Trophoblast cell (in vitro differentiated cells and primary cell): ENCODE measurements at regions not wholly inside any gene's neighbourhood (a gene's known extent, or its start where the extent isn't known, plus 50 kb on each side); places are given as distances from the start of the nearest gene placed in this dataset.

Source experiments
- DNase-seq, 2 donors: peaks; one replicate each; pipeline ENCODE4 v3.0.0-alpha.2; 2016
- H2AFZ ChIP-seq: 2 replicates; pipeline ENCODE4 v1.6.1; 2013; ENCODE audit warnings: low read length, moderate library complexity, mild to moderate bottlenecking; ENCODE audit not compliant: insufficient read depth, poor library complexity
- H2AK5ac ChIP-seq: 2 replicates; pipeline ENCODE4 v1.6.1; 2013; ENCODE audit warnings: mild to moderate bottlenecking, low read length
- H2BK120ac ChIP-seq: 2 replicates; pipeline ENCODE4 v1.6.1; 2013; ENCODE audit warnings: low read length, mild to moderate bottlenecking, moderate library complexity; ENCODE audit not compliant: insufficient read depth, poor library complexity
- H2BK12ac ChIP-seq: 2 replicates; pipeline ENCODE4 v1.6.1; 2013; ENCODE audit warnings: mild to moderate bottlenecking, low read length, moderate library complexity
- H2BK5ac ChIP-seq: 2 replicates; pipeline ENCODE4 v1.6.1; 2013; ENCODE audit warnings: low read length, low read depth, moderate library complexity, mild to moderate bottlenecking; ENCODE audit not compliant: poor library complexity
- H3K14ac ChIP-seq: 2 replicates; pipeline ENCODE4 v1.6.1; 2013; ENCODE audit warnings: mild to moderate bottlenecking, low read length
- H3K18ac ChIP-seq: 2 replicates; pipeline ENCODE4 v1.6.1; 2013; ENCODE audit warnings: mild to moderate bottlenecking, low read length
- H3K23ac ChIP-seq: 2 replicates; pipeline ENCODE4 v1.6.1; 2013; ENCODE audit warnings: low read length
- H3K27ac ChIP-seq: 2 replicates; pipeline ENCODE4 v1.5.1; 2013; ENCODE audit warnings: low read depth, mild to moderate bottlenecking, inconsistent platforms, low read length, moderate library complexity
- H3K27me3 ChIP-seq: 2 replicates; pipeline ENCODE4 v1.6.1; 2013; ENCODE audit warnings: inconsistent platforms, mild to moderate bottlenecking, low read length, moderate library complexity; ENCODE audit not compliant: insufficient read depth
- H3K36me3 ChIP-seq, 2 experiments: 1 replicate in 1 of 2; 2 replicates in 1 of 2; pipeline ENCODE4 v1.6.1; 2013; ENCODE audit warnings: low read length in 2 of 2, mild to moderate bottlenecking in 2 of 2, moderate library complexity in 1 of 2; ENCODE audit not compliant: insufficient read depth in 2 of 2, control insufficient read depth in 1 of 2
- H3K4ac ChIP-seq: 2 replicates; pipeline ENCODE4 v1.6.1; 2013; ENCODE audit warnings: low read depth, mild to moderate bottlenecking, low read length, moderate library complexity
- H3K4me1 ChIP-seq, 2 experiments: 1 replicate in 1 of 2; 2 replicates in 1 of 2; pipeline ENCODE4 v1.6.1; 2013; ENCODE audit warnings: low read length in 2 of 2, mild to moderate bottlenecking in 2 of 2, moderate library complexity in 1 of 2; ENCODE audit not compliant: insufficient read depth in 2 of 2, control insufficient read depth in 1 of 2
- H3K4me2 ChIP-seq: 2 replicates; pipeline ENCODE4 v1.6.1; 2013; ENCODE audit warnings: inconsistent platforms, mild to moderate bottlenecking, low read length, moderate library complexity
- H3K4me3 ChIP-seq: 2 replicates; pipeline ENCODE4 v1.5.1; 2013; ENCODE audit warnings: mild to moderate bottlenecking, low read depth, low read length, inconsistent platforms
- H3K79me1 ChIP-seq: one replicate; pipeline ENCODE4 v1.6.1; 2013; ENCODE audit warnings: low read length
- H3K79me2 ChIP-seq: 2 replicates; pipeline ENCODE4 v1.6.1; 2013; ENCODE audit warnings: low read length, mild to moderate bottlenecking; ENCODE audit not compliant: control insufficient read depth, insufficient read depth, poor library complexity
- H3K9ac ChIP-seq: 2 replicates; pipeline ENCODE4 v1.6.1; 2013; ENCODE audit warnings: mild to moderate bottlenecking, low read length
- H3K9me3 ChIP-seq: 2 replicates; pipeline ENCODE4 v1.6.1; 2013; ENCODE audit warnings: low read depth, mild to moderate bottlenecking, control low read depth, inconsistent platforms, low read length; ENCODE audit not compliant: insufficient read depth
- H4K12ac ChIP-seq: 2 replicates; pipeline ENCODE4 v1.6.1; 2013; ENCODE audit warnings: low read depth, mild to moderate bottlenecking, low read length, moderate library complexity
- H4K8ac ChIP-seq: 2 replicates; pipeline ENCODE4 v1.6.1; 2013; ENCODE audit warnings: low read depth, mild to moderate bottlenecking, low read length, moderate library complexity
- H4K91ac ChIP-seq: one replicate; pipeline ENCODE4 v1.6.1; 2013; ENCODE audit warnings: low read depth, mild to moderate bottlenecking, low read length, moderate library complexity
- WGBS: extraction: QIAGEN DNeasy Blood & Tissue Kit; methylation state at CpG from one replicate; pipeline ENCODE4 v1.1.7; 2013; ENCODE audit warnings: missing lambda C conversion rate; ENCODE audit not compliant: insufficient read length, insufficient coverage; ENCODE audit errors: extremely low coverage; 5-methylcytosine and 5-hydroxymethylcytosine counted together

- no peak overlapping the region for H4K12ac ChIP-seq
- no peak overlapping the region for H3K18ac ChIP-seq
- no peak overlapping the region for H2BK120ac ChIP-seq
- DNase-seq, result no peak
- no peaks in the 10 kb centered on the region for H3K79me2 ChIP-seq
- no peak overlapping the region for H2AK5ac ChIP-seq
- no peak overlapping the region for H2BK12ac ChIP-seq
- H3K4ac ChIP-seq, result no peak overlapping the region
- no peaks in the 10 kb centered on the region for H3K36me3 ChIP-seq
- no peak overlapping the region for H3K27ac ChIP-seq
- H3K9me3 ChIP-seq, result no peaks in the 10 kb centered on the region
- no peaks in the 10 kb centered on the region for H3K27me3 ChIP-seq
- no peak overlapping the region for H3K4me2 ChIP-seq
- H3K23ac ChIP-seq, result no peak overlapping the region
- WGBS, result no CpG with 5 or more reads among the region's 5 CpGs
- H3K79me1 ChIP-seq, result no peaks in the 10 kb centered on the region
- no peak overlapping the region for H4K8ac ChIP-seq
- H2BK5ac ChIP-seq, result no peak overlapping the region
- no peak overlapping the region for H3K9ac ChIP-seq
- H2AFZ ChIP-seq, result no peak overlapping the region
- H4K91ac ChIP-seq, result no peak overlapping the region
- no peak overlapping the region for H3K14ac ChIP-seq
- H3K4me3 ChIP-seq, result no peak overlapping the region
- no peaks in the 10 kb centered on the region for H3K4me1 ChIP-seq
Measured at GRCh38 chr3:191529992-191530391, 69.0 kb downstream of the PYDC2 start.

DNA sequence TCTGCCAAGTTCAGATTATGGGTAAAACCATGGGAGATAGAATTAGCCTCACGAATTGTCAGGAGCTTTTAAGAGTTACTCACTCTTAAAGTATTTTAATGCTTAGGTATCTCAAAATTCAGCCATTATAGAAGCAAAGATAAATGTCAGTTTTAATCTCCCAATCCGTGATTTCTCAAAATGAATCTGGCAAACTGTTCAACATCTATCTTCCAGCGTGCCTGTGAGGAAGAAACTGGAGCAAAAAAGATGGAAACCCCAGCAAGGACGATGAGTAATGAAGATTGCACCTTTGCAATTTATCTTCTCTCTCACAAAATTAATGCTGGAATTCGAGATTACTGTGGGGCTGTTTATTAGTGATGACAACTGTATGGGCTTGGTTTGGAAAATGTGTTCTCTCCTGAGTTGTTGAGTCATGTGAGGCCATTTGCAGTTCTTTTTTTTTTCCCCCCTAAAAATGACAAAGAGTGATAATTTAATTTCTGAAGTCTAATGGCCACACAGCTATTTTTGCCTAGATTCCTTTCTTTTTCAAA, 70.5 kb downstream of the PYDC2 start:
- no peaks in the 10 kb centered on the region for H3K79me1 ChIP-seq
- no peaks in the 10 kb centered on the region for H3K9me3 ChIP-seq
- H3K14ac ChIP-seq, result no peak overlapping the region
- no peak overlapping the region for H2AFZ ChIP-seq
- H3K4ac ChIP-seq, result no peak overlapping the region
- no peaks in the 10 kb centered on the region for H3K27me3 ChIP-seq
- no peak overlapping the region for H3K4me2 ChIP-seq
- DNase-seq, result no peak
- H3K27ac ChIP-seq, result no peak overlapping the region
- H2AK5ac ChIP-seq, result no peak overlapping the region
- H2BK5ac ChIP-seq, result no peak overlapping the region
- no peaks in the 10 kb centered on the region for H3K79me2 ChIP-seq
- no peak overlapping the region for H2BK120ac ChIP-seq
- no peak overlapping the region for H4K8ac ChIP-seq
- no peak overlapping the region for H4K91ac ChIP-seq
- H3K4me1 ChIP-seq, result no peaks in the 10 kb centered on the region
- no peaks in the 10 kb centered on the region for H3K36me3 ChIP-seq
- no CpG with 5 or more reads among the region's 5 CpGs for WGBS
- H4K12ac ChIP-seq, result no peak overlapping the region
- no peak overlapping the region for H3K9ac ChIP-seq
- no peak overlapping the region for H3K4me3 ChIP-seq
- no peak overlapping the region for H3K23ac ChIP-seq
- H3K18ac ChIP-seq, result no peak overlapping the region
- no peak overlapping the region for H2BK12ac ChIP-seq

DNA sequence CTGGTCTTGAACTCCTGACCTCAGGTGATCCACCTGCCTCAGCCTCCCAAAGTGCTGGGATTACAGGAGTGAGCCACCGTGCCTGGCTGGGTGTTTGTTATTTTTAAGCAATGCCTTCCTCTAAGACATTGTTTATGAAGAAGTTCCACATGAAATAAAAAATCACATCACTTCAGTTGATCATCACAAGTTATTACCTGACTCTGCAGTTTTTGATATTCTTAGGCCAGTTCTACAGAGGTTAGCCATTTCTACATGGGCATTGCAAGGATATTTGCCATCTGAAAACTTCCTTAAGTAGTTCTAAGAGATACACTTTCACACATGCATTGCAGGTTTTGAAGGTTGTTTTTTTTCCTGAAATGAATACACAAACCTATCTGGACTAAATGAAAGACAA, 82.1 kb downstream of the PYDC2 start:
- H3K4me1 ChIP-seq, result no peaks in the 10 kb centered on the region
- no peak overlapping the region for H3K14ac ChIP-seq
- no peak overlapping the region for H4K8ac ChIP-seq
- H3K4me3 ChIP-seq, result no peak overlapping the region
- H3K9me3 ChIP-seq, result no peaks in the 10 kb centered on the region
- H3K27ac ChIP-seq, result no peak overlapping the region
- H2BK120ac ChIP-seq, result no peak overlapping the region
- no peaks in the 10 kb centered on the region for H3K27me3 ChIP-seq
- no peak overlapping the region for H3K4me2 ChIP-seq
- no peak overlapping the region for H4K91ac ChIP-seq
- no peak for DNase-seq
- H3K18ac ChIP-seq, result no peak overlapping the region
- no peak overlapping the region for H2AFZ ChIP-seq
- H3K9ac ChIP-seq, result no peak overlapping the region
- H4K12ac ChIP-seq, result no peak overlapping the region
- H3K23ac ChIP-seq, result no peak overlapping the region
- no peak overlapping the region for H2BK12ac ChIP-seq
- no peak overlapping the region for H2AK5ac ChIP-seq
- H3K79me2 ChIP-seq, result no peaks in the 10 kb centered on the region
- H2BK5ac ChIP-seq, result no peak overlapping the region
- no peak overlapping the region for H3K4ac ChIP-seq
- WGBS, result no CpG with 5 or more reads among the region's 1 CpG
- H3K36me3 ChIP-seq, result no peaks in the 10 kb centered on the region
- no peaks in the 10 kb centered on the region for H3K79me1 ChIP-seq

DNA sequence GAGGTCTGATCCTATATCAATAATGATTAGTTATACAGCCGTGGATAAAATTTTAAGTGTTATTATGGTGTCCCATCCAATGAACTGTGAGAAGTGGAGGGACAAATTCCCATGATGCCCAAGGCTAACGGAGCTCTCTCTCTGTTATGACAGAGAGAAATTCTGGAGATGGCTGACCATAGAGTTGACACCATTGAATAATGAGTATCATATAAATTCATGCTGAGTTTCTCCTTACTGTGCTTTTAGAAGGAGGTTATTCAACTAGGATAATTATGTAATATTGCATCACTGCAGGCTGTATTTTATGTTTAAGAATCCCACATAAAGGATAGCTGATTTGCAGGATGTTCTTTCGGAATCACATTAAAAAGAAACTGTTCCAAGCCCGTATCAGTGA, 82.9 kb downstream of the PYDC2 start:
- no CpG with 5 or more reads among the region's 4 CpGs for whole genome bisulfite sequencing
- no peak overlapping the region for H3K4ac ChIP-seq
- H3K36me3 ChIP-seq, result no peaks in the 10 kb centered on the region
- H2BK12ac ChIP-seq, result no peak overlapping the region
- H2AK5ac ChIP-seq, result no peak overlapping the region
- H3K23ac ChIP-seq, result no peak overlapping the region
- no peak overlapping the region for H3K4me3 ChIP-seq
- H3K18ac ChIP-seq, result no peak overlapping the region
- H3K79me1 ChIP-seq, result no peaks in the 10 kb centered on the region
- H3K9ac ChIP-seq, result no peak overlapping the region
- no peak overlapping the region for H3K14ac ChIP-seq
- DNase-seq, result no peak
- no peak overlapping the region for H4K91ac ChIP-seq
- H4K8ac ChIP-seq, result no peak overlapping the region
- no peaks in the 10 kb centered on the region for H3K27me3 ChIP-seq
- H2BK120ac ChIP-seq, result no peak overlapping the region
- no peak overlapping the region for H3K27ac ChIP-seq
- no peaks in the 10 kb centered on the region for H3K79me2 ChIP-seq
- no peak overlapping the region for H3K4me2 ChIP-seq
- no peaks in the 10 kb centered on the region for H3K4me1 ChIP-seq
- no peaks in the 10 kb centered on the region for H3K9me3 ChIP-seq
- H2AFZ ChIP-seq, result no peak overlapping the region
- no peak overlapping the region for H2BK5ac ChIP-seq
- H4K12ac ChIP-seq, result no peak overlapping the region
